Activated CD4-positive, alpha-beta memory T cell treated with anti-CD3 and anti-CD28 coated beads for 36 hours (primary cell): ENCODE measurements at regions not wholly inside any gene's neighbourhood (a gene's known extent, or its start where the extent isn't known, plus 50 kb on each side); places are given as distances from the start of the nearest gene placed in this dataset.

Experiments used
- CTCF ChIA-PET: fragments of 350-600 bp; sonication (Branson Sonifier 250); formaldehyde crosslinking; loops from one replicate; lab custom pipeline; 2021; ENCODE audit warnings: antibody characterized with exemption, inconsistent platforms; lab: Charles Lee
- POLR2A ChIA-PET: fragments of 350-600 bp; sonication (Branson Sonifier 250); formaldehyde crosslinking; loops from one replicate; lab custom pipeline; 2021; ENCODE audit warnings: antibody characterized with exemption; lab: Charles Lee
- DNase-seq: peaks from one replicate; pipeline ENCODE4 v3.0.0-alpha.2; 2020
- H3K27ac Mint-ChIP-seq: one replicate; pipeline ENCODE4 v1.8.0; 2021; ENCODE audit warnings: mixed read lengths
- H3K27me3 Mint-ChIP-seq: one replicate; pipeline ENCODE4 v1.8.0; 2021; ENCODE audit warnings: mixed read lengths
- H3K36me3 Mint-ChIP-seq: one replicate; pipeline ENCODE4 v1.8.0; 2021; ENCODE audit warnings: mixed read lengths
- H3K4me1 Mint-ChIP-seq: one replicate; pipeline ENCODE4 v1.8.0; 2021; ENCODE audit warnings: low read depth, mixed read lengths
- H3K4me3 Mint-ChIP-seq: one replicate; pipeline ENCODE4 v1.8.0; 2021; ENCODE audit warnings: mild to moderate bottlenecking, mixed read lengths
- H3K9me3 Mint-ChIP-seq: one replicate; pipeline ENCODE4 v1.8.0; 2021; ENCODE audit warnings: mixed read lengths
- intact Hi-C: fragments of 100-400 bp; cut with micrococcal nuclease; formaldehyde crosslinking; loops from one replicate; pipeline ENCODE4 v1.15.1; 2023

GRCh38 chr4:155143512-155143911 is 64.9 kb upstream of the NPY2R start:
- H3K9me3 Mint-ChIP-seq = no peaks in the 10 kb centered on the region
- intact Hi-C loops = no loop called here
- no peaks in the 10 kb centered on the region for H3K4me1 Mint-ChIP-seq
- DNase-seq = no peak
- POLR2A ChIA-PET = no interaction called here
- no peaks in the 10 kb centered on the region for H3K27me3 Mint-ChIP-seq
- H3K27ac Mint-ChIP-seq = no peak overlapping the region
- CTCF ChIA-PET = no interaction called here
- H3K4me3 Mint-ChIP-seq = no peak overlapping the region
- H3K36me3 Mint-ChIP-seq = no peaks in the 10 kb centered on the region
